HFF-Myc (cell line): ENCODE measurements at regions not wholly inside any gene's neighbourhood (a gene's known extent, or its start where the extent isn't known, plus 50 kb on each side); places are given as distances from the start of the nearest gene placed in this dataset.
"Not testable (repeated sequence)": the region's sequence is repeated elsewhere in the genome, so short reads cannot be mapped to it uniquely, and the experiment has no call there.

ENCODE experiments used
- DNase-seq: peaks from one replicate; pipeline ENCODE4 v3.0.0-alpha.2; 2011; ENCODE audit warnings: low read depth; ENCODE audit errors: extremely low read depth
- H3K4me3 ChIP-seq: replicated peaks from 2 replicates; pipeline ENCODE4 v1.5.1; 2011; ENCODE audit warnings: low read depth, mild to moderate bottlenecking, control low read depth, low read length
- CTCF ChIP-seq: IDR thresholded peaks from 2 replicates; pipeline ENCODE4 v1.5.1; 2012; ENCODE audit warnings: mild to moderate bottlenecking, low read depth, low read length, control low read depth; ENCODE audit errors: missing control alignments

- DNase-seq: no peak
- TF ChIP-seq CTCF: no peak
- H3K4me3 ChIP-seq: no peak overlapping the region
Observed at GRCh38 chr13:88000787-88001186, 329.6 kb downstream of the SLITRK5 start.

GRCh38 chr13:88005188-88005587, 334.0 kb downstream of the SLITRK5 start:
- DNase-seq: no peak
- H3K4me3 ChIP-seq: no peak overlapping the region
- TF ChIP-seq CTCF: no peak

- TF ChIP-seq CTCF: no peak
- DNase-seq: no peak
- no peak overlapping the region for H3K4me3 ChIP-seq
Observed at GRCh38 chr13:88014527-88014926, 343.4 kb downstream of the SLITRK5 start.

- no peak for DNase-seq
- no peak overlapping the region for H3K4me3 ChIP-seq
- no peak for TF ChIP-seq CTCF
Observed at GRCh38 chr13:88022431-88023208, 351.4 kb downstream of the SLITRK5 start.

GRCh38 chr13:88026241-88026640, 355.1 kb downstream of the SLITRK5 start:
- TF ChIP-seq CTCF: no peak
- no peak for DNase-seq

GRCh38 chr13:88031980-88032559, 360.9 kb downstream of the SLITRK5 start:
- DNase-seq: no peak
- no peak for TF ChIP-seq CTCF
- no peak overlapping the region for H3K4me3 ChIP-seq

More at GRCh38 chr13:88026241-88026640, 355.1 kb downstream of the SLITRK5 start:
- no peak overlapping the region for H3K4me3 ChIP-seq

- not testable (repeated sequence) for H3K4me3 ChIP-seq, DNase-seq
Observed at GRCh38 chr13:88036205-88036604, 365.0 kb downstream of the SLITRK5 start.
